Coronary artery (tissue), 2 donors: ENCODE measurements at regions not wholly inside any gene's neighbourhood (a gene's known extent, or its start where the extent isn't known, plus 50 kb on each side); places are given as distances from the start of the nearest gene placed in this dataset.

Experiments
- DNase-seq: peaks from one replicate; pipeline ENCODE4 v3.0.0-alpha.2; 2017; ENCODE audit warnings: low spot score
- H3K27ac ChIP-seq, 2 donors: fragments of 200-600 bp; sonication (generic); one replicate each; pipeline ENCODE4 v1.5.1; 2016 to 2019
- H3K4me3 ChIP-seq: fragments of 200-600 bp; sonication (generic); 2 replicates; pipeline ENCODE4 v1.5.1; 2016; ENCODE audit warnings: mild to moderate bottlenecking, moderate library complexity
- TF ChIP-seq, protein P1 (sequence below): fragments of 200-600 bp; sonication (generic); IDR thresholded peaks from one replicate; pipeline ENCODE4 v1.5.1; 2019; ENCODE audit warnings: antibody characterized with exemption

DNA sequence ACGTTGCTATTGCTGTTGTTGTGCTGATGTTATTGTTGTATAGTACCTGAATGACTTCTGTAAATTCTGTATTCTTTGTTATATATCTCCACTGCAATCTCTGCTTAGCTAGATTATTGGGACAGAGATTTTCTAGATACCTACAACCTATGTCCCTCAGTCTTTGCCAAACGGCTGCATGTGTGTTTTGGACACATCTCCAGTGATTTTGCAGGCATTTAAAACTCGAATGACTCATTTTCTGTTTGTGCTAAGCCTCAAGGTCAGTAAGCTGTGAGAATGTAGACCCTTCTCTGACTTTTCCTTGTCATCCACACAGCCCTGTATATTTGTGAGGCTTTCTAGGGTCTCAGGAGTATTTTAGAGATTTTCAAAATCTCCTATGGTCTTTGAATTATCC lies 410.7 kb downstream of the POM121L12 start:
- no peak for DNase-seq
- Histone ChIP-seq H3K4me3 (no peak overlapping the region), H3K27ac (no peak overlapping the region)
- TF ChIP-seq, protein P1, sequence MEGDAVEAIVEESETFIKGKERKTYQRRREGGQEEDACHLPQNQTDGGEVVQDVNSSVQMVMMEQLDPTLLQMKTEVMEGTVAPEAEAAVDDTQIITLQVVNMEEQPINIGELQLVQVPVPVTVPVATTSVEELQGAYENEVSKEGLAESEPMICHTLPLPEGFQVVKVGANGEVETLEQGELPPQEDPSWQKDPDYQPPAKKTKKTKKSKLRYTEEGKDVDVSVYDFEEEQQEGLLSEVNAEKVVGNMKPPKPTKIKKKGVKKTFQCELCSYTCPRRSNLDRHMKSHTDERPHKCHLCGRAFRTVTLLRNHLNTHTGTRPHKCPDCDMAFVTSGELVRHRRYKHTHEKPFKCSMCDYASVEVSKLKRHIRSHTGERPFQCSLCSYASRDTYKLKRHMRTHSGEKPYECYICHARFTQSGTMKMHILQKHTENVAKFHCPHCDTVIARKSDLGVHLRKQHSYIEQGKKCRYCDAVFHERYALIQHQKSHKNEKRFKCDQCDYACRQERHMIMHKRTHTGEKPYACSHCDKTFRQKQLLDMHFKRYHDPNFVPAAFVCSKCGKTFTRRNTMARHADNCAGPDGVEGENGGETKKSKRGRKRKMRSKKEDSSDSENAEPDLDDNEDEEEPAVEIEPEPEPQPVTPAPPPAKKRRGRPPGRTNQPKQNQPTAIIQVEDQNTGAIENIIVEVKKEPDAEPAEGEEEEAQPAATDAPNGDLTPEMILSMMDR = no peak

DNA sequence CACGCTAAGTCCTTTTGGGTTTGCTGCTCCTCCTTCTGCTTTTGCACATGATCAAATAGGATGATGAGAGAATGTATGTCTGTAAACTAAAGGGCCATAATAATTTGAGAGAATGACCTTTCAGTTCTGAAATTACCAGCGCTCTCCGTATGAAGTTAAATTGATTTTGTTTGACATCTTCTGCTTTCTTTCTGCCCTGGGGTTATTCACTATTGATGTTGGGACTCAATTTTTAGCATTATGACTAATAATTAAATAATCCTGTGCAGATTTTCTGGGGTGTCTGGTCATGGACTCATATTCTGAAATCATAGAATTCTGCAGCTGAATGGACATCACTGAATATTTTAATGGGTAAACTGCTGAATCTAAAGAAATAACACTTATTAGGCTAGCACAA lies 423.2 kb downstream of the POM121L12 start:
- no peak for DNase-seq
- H3K4me3 ChIP-seq = no peak overlapping the region
- no peak overlapping the region for H3K27ac ChIP-seq
- TF ChIP-seq, protein P1 = no peak

DNA sequence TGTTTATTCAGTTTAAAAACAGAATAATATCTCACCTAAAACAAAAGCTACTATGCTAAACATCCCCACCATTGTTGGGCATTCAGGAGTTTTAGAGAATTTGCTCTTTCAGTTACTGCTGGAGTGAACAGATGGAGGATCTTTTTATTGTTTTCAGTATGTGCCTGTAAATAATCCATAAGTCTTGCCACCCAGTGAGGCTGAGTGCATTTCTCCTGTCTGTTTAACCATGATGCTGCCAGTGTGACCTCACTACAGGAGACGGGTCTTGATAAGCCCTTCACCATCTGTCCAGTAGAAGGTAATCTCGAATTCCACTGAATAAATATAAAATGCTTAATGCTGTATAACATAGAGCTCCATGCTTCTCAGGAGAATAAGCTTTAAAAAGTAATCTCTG lies 430.9 kb downstream of the POM121L12 start:
- H3K4me3 ChIP-seq = no peak overlapping the region
- no peak for DNase-seq
- TF ChIP-seq, protein P1 = no peak
- no peak overlapping the region for H3K27ac ChIP-seq

DNA sequence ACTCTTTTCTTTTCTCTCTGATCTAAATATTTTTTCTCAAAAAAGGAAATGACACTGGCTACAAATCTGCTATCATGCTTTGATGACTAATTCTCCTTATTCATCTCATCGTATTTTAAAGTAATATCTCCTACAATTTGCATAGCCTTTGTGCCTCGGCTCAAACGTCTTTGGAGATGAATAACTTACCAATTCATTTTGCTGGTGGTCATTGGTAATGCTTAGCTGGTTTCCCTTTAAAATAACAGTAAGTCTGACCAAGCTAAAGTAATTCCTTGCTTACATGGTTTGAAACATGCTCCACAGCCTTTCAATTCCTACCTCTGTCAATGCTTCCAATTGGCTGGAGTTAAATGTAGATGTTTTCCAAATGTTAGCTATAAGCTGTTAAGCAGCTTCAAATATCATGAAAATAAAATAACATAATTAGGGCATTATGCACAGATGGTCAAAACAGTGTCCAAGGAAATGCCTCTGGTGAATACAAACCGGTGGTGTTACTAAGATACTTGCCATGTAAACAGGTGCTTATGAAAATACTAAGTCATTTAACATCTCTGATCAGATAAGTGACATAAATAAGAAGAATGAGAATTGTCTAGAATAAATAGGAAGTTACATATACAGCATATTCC lies 435.0 kb downstream of the POM121L12 start:
- DNase-seq = no peak
- Histone ChIP-seq H3K27ac (no peak overlapping the region), H3K4me3 (no peak overlapping the region)
- TF ChIP-seq, protein P1 = no peak

DNA sequence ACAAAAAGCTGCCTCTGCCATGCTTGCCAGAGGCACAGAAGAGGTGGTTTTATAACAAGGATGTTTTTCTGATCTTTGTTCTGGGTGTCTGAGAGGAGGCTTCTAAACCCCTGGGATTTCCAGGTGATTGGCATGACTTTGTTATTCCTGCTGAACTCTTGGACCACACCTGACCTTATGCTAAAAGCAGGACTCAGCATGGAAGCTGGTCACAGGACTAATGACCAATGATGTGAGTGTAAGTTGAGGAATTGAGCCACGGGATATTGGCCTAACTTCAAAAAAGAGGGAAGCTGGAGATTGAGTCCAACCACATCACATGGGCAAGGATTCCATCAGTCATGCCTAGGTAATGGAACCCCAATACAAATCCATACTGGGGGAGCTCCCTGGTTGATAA lies 437.9 kb downstream of the POM121L12 start:
- H3K4me3 ChIP-seq = no peak overlapping the region
- no peak for DNase-seq
- TF ChIP-seq, protein P1 = no peak
- H3K27ac ChIP-seq = no peak overlapping the region

DNA sequence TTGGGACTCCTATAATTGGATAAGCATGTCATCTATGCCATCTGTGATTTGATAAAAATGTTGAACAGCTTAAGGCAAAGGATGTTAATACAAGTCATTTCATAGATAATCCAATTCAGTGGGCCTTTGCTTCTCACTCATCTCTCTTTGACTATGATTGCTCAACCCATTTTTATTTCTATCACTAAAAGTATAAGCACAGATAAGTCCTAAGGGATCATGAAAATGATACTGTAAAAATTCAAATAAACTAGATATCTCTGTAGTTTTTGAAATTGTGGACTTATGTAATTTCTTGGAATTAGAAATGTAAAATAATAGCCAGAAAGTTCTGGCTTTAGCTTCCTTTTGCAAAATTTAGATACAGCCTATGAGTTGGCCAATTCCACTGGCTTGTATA lies 440.3 kb downstream of the POM121L12 start:
- no peak overlapping the region for H3K4me3 ChIP-seq
- DNase-seq = no peak
- TF ChIP-seq, protein P1 = no peak
- no peak overlapping the region for H3K27ac ChIP-seq

DNA sequence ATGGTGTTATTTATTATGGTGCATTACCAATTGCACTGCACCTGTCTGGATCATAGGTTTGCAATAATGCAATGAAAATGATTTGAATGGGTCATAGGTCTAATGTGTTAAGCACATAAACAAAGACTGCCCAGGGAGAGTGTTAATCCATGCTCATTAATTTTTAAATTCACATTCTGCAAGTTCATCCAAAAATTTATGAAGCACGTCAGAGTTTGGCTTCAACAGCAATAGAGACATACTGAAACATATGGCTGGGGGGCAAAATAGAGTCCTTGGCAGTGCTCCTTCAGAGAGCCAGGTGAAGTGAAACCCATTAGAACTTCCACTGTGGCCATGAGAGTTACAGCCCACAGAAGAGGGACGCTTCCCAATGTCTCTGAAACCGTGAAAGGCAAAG lies 441.1 kb downstream of the POM121L12 start:
- no peak overlapping the region for H3K4me3 ChIP-seq
- DNase-seq = no peak
- TF ChIP-seq, protein P1 = no peak

More for the DNA sequence above, 441.1 kb downstream of the POM121L12 start:
- no peak overlapping the region for H3K27ac ChIP-seq
